ENCODE measurements at regions not wholly inside any gene's neighbourhood (a gene's known extent, or its start where the extent isn't known, plus 50 kb on each side); places are given as distances from the start of the nearest gene placed in this dataset.

- WGBS, 2 donors (ENCODE audit: extremely low coverage in 2 of 2, insufficient read length in 2 of 2, insufficient replicate concordance in 1 of 2) = no CpG with 5 or more reads among the region's 12 CpGs
- no peak overlapping the region for H2BK15ac ChIP-seq (ENCODE audit: low read length)
- H3K4me1 ChIP-seq (ENCODE audit: control insufficient read depth in 2 of 2, insufficient read depth in 1 of 2, low read depth in 1 of 2, low read length in 2 of 2) = peaks cover 14 to 58% of the 10 kb centered on the region in 2 donors
- no peak overlapping the region for H4K8ac ChIP-seq (ENCODE audit: low read depth, low read length)
- H3K4ac ChIP-seq (ENCODE audit: low read length) = no peak overlapping the region
- H2AK5ac ChIP-seq (ENCODE audit: low read depth, low read length) = no peak overlapping the region
- H2BK12ac ChIP-seq (ENCODE audit: low read length) = no peak overlapping the region
- no peak overlapping the region for H3K14ac ChIP-seq (ENCODE audit: low read length)
- H3K23ac ChIP-seq (ENCODE audit: low read depth, low read length, poor library complexity) = no peak overlapping the region
- no peak overlapping the region for H4K91ac ChIP-seq (ENCODE audit: low read depth, low read length, poor library complexity)
- peaks cover 0 to 4% (median 0%) of the 10 kb centered on the region in 3 experiments for H3K27me3 ChIP-seq (ENCODE audit: control insufficient read depth in 3 of 3, insufficient read depth in 3 of 3, low read depth in 1 of 3, low read length in 3 of 3)
- H3K4me3 ChIP-seq (ENCODE audit: low read length in 2 of 2) = peak overlapping the region in 1 of 2 donors; percentile 37
- H2BK120ac ChIP-seq (ENCODE audit: low read depth, low read length) = no peak overlapping the region
- no peaks in the 10 kb centered on the region for H3K79me1 ChIP-seq (ENCODE audit: low read depth, low read length)
- no peaks in the 10 kb centered on the region for H3K36me3 ChIP-seq (replicated peaks in 1 of 2; ENCODE audit: control insufficient read depth in 2 of 2, insufficient read depth in 2 of 2, low read length in 2 of 2)
- H3K9ac ChIP-seq (ENCODE audit: low read depth, low read length, poor library complexity) = no peak overlapping the region
- H3K27ac ChIP-seq (replicated peaks; ENCODE audit: low read length) = no peak overlapping the region
- H3K9me3 ChIP-seq (replicated peaks in 1 of 2; ENCODE audit: control insufficient read depth in 2 of 2, insufficient read depth in 1 of 2, low read depth in 1 of 2, low read length in 2 of 2) = no peaks in the 10 kb centered on the region
- H3K4me2 ChIP-seq (ENCODE audit: insufficient read depth, low read length, poor library complexity, severe bottlenecking) = peak overlapping the region; percentile 11
- H3K18ac ChIP-seq (ENCODE audit: low read length) = no peak overlapping the region
- no peak overlapping the region for H2BK5ac ChIP-seq (ENCODE audit: low read length)
- DNase-seq (ENCODE audit: low spot score) = no peak
- peak overlapping the region; percentile 64 for H2AFZ ChIP-seq (ENCODE audit: low read length)
These were observed 400.3 kb downstream of the ZSWIM6 start for GRCh38 chr5:61732369-61732768.

GRCh38 chr5:61732796-61733195 is 400.7 kb downstream of the ZSWIM6 start:
- H2BK15ac ChIP-seq (ENCODE audit: low read length) = no peak overlapping the region
- H3K4ac ChIP-seq (ENCODE audit: low read length) = no peak overlapping the region
- no peak overlapping the region for H2BK120ac ChIP-seq (ENCODE audit: low read depth, low read length)
- H3K14ac ChIP-seq (ENCODE audit: low read length) = no peak overlapping the region
- H3K27me3 ChIP-seq (ENCODE audit: control insufficient read depth in 3 of 3, insufficient read depth in 3 of 3, low read depth in 1 of 3, low read length in 3 of 3) = peaks cover 0 to 4% (median 0%) of the 10 kb centered on the region in 3 experiments
- H3K23ac ChIP-seq (ENCODE audit: low read depth, low read length, poor library complexity) = no peak overlapping the region
- no peak overlapping the region for H2BK5ac ChIP-seq (ENCODE audit: low read length)
- H3K27ac ChIP-seq (replicated peaks; ENCODE audit: low read length) = no peak overlapping the region
- H3K4me2 ChIP-seq (ENCODE audit: insufficient read depth, low read length, poor library complexity, severe bottlenecking) = peak overlapping the region; percentile 11
- H3K9me3 ChIP-seq (replicated peaks in 1 of 2; ENCODE audit: control insufficient read depth in 2 of 2, insufficient read depth in 1 of 2, low read depth in 1 of 2, low read length in 2 of 2) = no peaks in the 10 kb centered on the region
- no peak overlapping the region for H2BK12ac ChIP-seq (ENCODE audit: low read length)
- peak overlapping the region; percentile 58 for H3K18ac ChIP-seq (ENCODE audit: low read length)
- H4K8ac ChIP-seq (ENCODE audit: low read depth, low read length) = no peak overlapping the region
- no peak overlapping the region for H3K9ac ChIP-seq (ENCODE audit: low read depth, low read length, poor library complexity)
- no CpG with 5 or more reads among the region's 18 CpGs for WGBS, 2 donors (ENCODE audit: extremely low coverage in 2 of 2, insufficient read length in 2 of 2, insufficient replicate concordance in 1 of 2)
- H3K4me1 ChIP-seq (ENCODE audit: control insufficient read depth in 2 of 2, insufficient read depth in 1 of 2, low read depth in 1 of 2, low read length in 2 of 2) = peaks cover 14 to 62% of the 10 kb centered on the region in 2 donors
- no peak overlapping the region for H2AK5ac ChIP-seq (ENCODE audit: low read depth, low read length)
- H3K36me3 ChIP-seq (replicated peaks in 1 of 2; ENCODE audit: control insufficient read depth in 2 of 2, insufficient read depth in 2 of 2, low read length in 2 of 2) = no peaks in the 10 kb centered on the region
- H4K91ac ChIP-seq (ENCODE audit: low read depth, low read length, poor library complexity) = no peak overlapping the region
- DNase-seq (ENCODE audit: low spot score) = no peak
- H2AFZ ChIP-seq (ENCODE audit: low read length) = peak overlapping the region; percentile 64
- H3K79me1 ChIP-seq (ENCODE audit: low read depth, low read length) = no peaks in the 10 kb centered on the region
- H3K4me3 ChIP-seq (ENCODE audit: low read length in 2 of 2) = peak overlapping the region; percentile 12 to 37

DNA sequence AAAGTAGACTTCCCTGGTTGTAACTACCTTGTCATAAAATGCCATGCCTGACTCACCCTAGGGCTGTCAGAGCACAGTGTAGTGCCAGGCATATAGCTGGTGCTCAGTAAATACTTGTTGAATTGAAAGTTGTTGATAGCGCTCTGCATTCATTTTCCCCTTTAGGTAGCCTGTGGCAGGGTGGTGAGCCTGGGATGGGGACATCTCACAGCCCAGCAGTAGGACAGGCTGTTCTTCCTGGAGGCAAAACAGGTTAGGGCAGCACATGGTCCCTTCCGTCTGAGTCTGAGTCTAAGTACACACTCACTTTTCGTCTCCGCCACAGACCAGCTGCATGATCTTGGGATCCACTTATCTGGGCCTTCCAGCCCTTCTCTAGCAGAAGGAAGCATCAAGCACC is 401.9 kb downstream of the ZSWIM6 start:
- no peaks in the 10 kb centered on the region for H3K79me1 ChIP-seq (ENCODE audit: low read depth, low read length)
- H3K9me3 ChIP-seq (replicated peaks in 1 of 2; ENCODE audit: control insufficient read depth in 2 of 2, insufficient read depth in 1 of 2, low read depth in 1 of 2, low read length in 2 of 2) = no peaks in the 10 kb centered on the region
- no peak overlapping the region for H4K91ac ChIP-seq (ENCODE audit: low read depth, low read length, poor library complexity)
- no peak overlapping the region for H2BK120ac ChIP-seq (ENCODE audit: low read depth, low read length)
- H2BK5ac ChIP-seq (ENCODE audit: low read length) = no peak overlapping the region
- no peak overlapping the region for H4K8ac ChIP-seq (ENCODE audit: low read depth, low read length)
- peaks cover 0 to 4% (median 0%) of the 10 kb centered on the region in 3 experiments for H3K27me3 ChIP-seq (ENCODE audit: control insufficient read depth in 3 of 3, insufficient read depth in 3 of 3, low read depth in 1 of 3, low read length in 3 of 3)
- H3K18ac ChIP-seq (ENCODE audit: low read length) = peak overlapping the region; percentile 6
- no peak overlapping the region for H3K14ac ChIP-seq (ENCODE audit: low read length)
- DNase-seq (ENCODE audit: low spot score) = no peak
- peak overlapping the region; percentile 32 for H2BK15ac ChIP-seq (ENCODE audit: low read length)
- H3K4me1 ChIP-seq (ENCODE audit: control insufficient read depth in 2 of 2, insufficient read depth in 1 of 2, low read depth in 1 of 2, low read length in 2 of 2) = peaks cover 14 to 73% of the 10 kb centered on the region in 2 donors
- no peak overlapping the region for H3K27ac ChIP-seq (replicated peaks; ENCODE audit: low read length)
- H3K4me2 ChIP-seq (ENCODE audit: insufficient read depth, low read length, poor library complexity, severe bottlenecking) = no peak overlapping the region
- H3K23ac ChIP-seq (ENCODE audit: low read depth, low read length, poor library complexity) = no peak overlapping the region
- no peak overlapping the region for H2AK5ac ChIP-seq (ENCODE audit: low read depth, low read length)
- no peak overlapping the region for H2AFZ ChIP-seq (ENCODE audit: low read length)
- no peak overlapping the region for H3K4ac ChIP-seq (ENCODE audit: low read length)
- WGBS, 2 donors (ENCODE audit: extremely low coverage in 2 of 2, insufficient read length in 2 of 2, insufficient replicate concordance in 1 of 2) = no CpG with 5 or more reads among the region's 4 CpGs
- no peak overlapping the region for H2BK12ac ChIP-seq (ENCODE audit: low read length)
- no peaks in the 10 kb centered on the region for H3K36me3 ChIP-seq (replicated peaks in 1 of 2; ENCODE audit: control insufficient read depth in 2 of 2, insufficient read depth in 2 of 2, low read length in 2 of 2)
- H3K4me3 ChIP-seq (ENCODE audit: low read length in 2 of 2) = no peak overlapping the region
- H3K9ac ChIP-seq (ENCODE audit: low read depth, low read length, poor library complexity) = no peak overlapping the region

DNA sequence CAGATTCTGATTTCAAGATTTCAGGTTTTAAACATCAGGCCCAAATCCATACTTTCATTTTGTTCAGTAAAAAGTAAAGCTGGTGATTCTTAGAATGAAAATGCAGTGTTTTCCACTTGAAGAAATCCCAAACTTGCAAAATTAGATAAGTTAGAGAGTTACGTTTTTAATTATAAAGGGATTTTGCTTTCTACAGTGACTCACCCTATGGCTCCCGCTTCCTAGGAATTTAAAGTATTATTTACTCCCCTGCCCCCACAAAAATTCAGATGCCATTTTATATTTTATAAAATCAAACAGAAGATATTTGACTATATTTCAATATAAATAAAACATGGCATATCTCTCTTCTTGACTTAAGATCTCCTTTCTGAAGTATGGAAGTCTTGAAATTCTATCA is 402.9 kb downstream of the ZSWIM6 start:
- Histone ChIP-seq H2AK5ac (ENCODE audit: low read depth, low read length) (no peak overlapping the region), H3K36me3 (replicated peaks in 1 of 2; ENCODE audit: control insufficient read depth in 2 of 2, insufficient read depth in 2 of 2, low read length in 2 of 2) (no peaks in the 10 kb centered on the region), H3K23ac (ENCODE audit: low read depth, low read length, poor library complexity) (no peak overlapping the region), H2BK5ac (ENCODE audit: low read length) (no peak overlapping the region), H3K4ac (ENCODE audit: low read length) (no peak overlapping the region), H2BK120ac (ENCODE audit: low read depth, low read length) (no peak overlapping the region), H3K9me3 (replicated peaks in 1 of 2; ENCODE audit: control insufficient read depth in 2 of 2, insufficient read depth in 1 of 2, low read depth in 1 of 2, low read length in 2 of 2) (no peaks in the 10 kb centered on the region), H2BK12ac (ENCODE audit: low read length) (no peak overlapping the region), H2BK15ac (ENCODE audit: low read length) (no peak overlapping the region), H3K18ac (ENCODE audit: low read length) (no peak overlapping the region), H3K9ac (ENCODE audit: low read depth, low read length, poor library complexity) (no peak overlapping the region), H3K4me1 (ENCODE audit: control insufficient read depth in 2 of 2, insufficient read depth in 1 of 2, low read depth in 1 of 2, low read length in 2 of 2) (peaks cover 14 to 72% of the 10 kb centered on the region in 2 donors), H4K91ac (ENCODE audit: low read depth, low read length, poor library complexity) (no peak overlapping the region), H3K4me2 (ENCODE audit: insufficient read depth, low read length, poor library complexity, severe bottlenecking) (no peak overlapping the region), H3K27ac (replicated peaks; ENCODE audit: low read length) (no peak overlapping the region), H3K79me1 (ENCODE audit: low read depth, low read length) (no peaks in the 10 kb centered on the region), H2AFZ (ENCODE audit: low read length) (no peak overlapping the region), H4K8ac (ENCODE audit: low read depth, low read length) (no peak overlapping the region), H3K14ac (ENCODE audit: low read length) (no peak overlapping the region), H3K4me3 (ENCODE audit: low read length in 2 of 2) (no peak overlapping the region), H3K27me3 (ENCODE audit: control insufficient read depth in 3 of 3, insufficient read depth in 3 of 3, low read depth in 1 of 3, low read length in 3 of 3) (peaks cover 0 to 4% (median 0%) of the 10 kb centered on the region in 3 experiments)
- WGBS, 2 donors (ENCODE audit: extremely low coverage in 2 of 2, insufficient read length in 2 of 2, insufficient replicate concordance in 1 of 2) = no CpG with 5 or more reads among the region's 2 CpGs
- no peak for DNase-seq (ENCODE audit: low spot score)
